ENCODE measurements at regions not wholly inside any gene's neighbourhood (a gene's known extent, or its start where the extent isn't known, plus 50 kb on each side); places are given as distances from the start of the nearest gene placed in this dataset.

GRCh38 chr20:50261471-50262212, 71.0 kb downstream of the CEBPB start:
- TF ChIP-seq CTCF (conservative IDR thresholded peaks at IDR 0.05) (no peak), ZFX (IDR thresholded peaks at IDR 0.05) (no peak)
